ENCODE measurements at regions not wholly inside any gene's neighbourhood (a gene's known extent, or its start where the extent isn't known, plus 50 kb on each side); places are given as distances from the start of the nearest gene placed in this dataset.
A peak's percentile ranks its signal among the peaks of the same experiment; 100 is the strongest.

DNA sequence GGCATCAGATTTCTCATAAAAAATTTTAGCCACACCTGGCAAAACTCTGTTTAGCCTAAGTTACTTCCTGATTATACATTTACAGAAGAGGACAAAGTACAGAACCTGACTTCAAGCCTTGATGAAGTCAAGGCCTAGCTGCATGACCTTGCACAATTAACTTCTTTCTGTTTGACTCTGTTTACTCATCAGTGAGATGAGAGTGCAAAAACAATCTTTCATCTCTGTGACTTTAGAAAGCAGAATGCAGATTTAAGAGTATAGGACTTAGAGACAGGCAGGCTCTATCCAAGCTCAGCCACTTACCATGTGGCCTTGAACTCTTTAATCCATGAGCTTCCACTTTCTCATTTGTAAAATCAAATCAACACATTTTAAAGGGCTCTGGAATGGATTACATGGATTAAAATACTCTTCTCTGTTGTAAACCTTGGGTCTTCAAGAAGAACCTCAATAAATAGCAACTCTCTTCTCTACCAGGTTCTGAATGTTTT is 1178.9 kb downstream of the FLRT2 start (continued):
- TF ChIP-seq, protein P1, sequence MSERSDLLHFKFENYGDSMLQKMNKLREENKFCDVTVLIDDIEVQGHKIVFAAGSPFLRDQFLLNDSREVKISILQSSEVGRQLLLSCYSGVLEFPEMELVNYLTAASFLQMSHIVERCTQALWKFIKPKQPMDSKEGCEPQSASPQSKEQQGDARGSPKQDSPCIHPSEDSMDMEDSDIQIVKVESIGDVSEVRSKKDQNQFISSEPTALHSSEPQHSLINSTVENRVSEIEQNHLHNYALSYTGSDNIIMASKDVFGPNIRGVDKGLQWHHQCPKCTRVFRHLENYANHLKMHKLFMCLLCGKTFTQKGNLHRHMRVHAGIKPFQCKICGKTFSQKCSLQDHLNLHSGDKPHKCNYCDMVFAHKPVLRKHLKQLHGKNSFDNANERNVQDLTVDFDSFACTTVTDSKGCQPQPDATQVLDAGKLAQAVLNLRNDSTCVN (CRISPR knock-in tag; IDR thresholded peaks at IDR 0.05; ENCODE audit: borderline replicate concordance) = no peak
- TF ChIP-seq, protein P2, sequence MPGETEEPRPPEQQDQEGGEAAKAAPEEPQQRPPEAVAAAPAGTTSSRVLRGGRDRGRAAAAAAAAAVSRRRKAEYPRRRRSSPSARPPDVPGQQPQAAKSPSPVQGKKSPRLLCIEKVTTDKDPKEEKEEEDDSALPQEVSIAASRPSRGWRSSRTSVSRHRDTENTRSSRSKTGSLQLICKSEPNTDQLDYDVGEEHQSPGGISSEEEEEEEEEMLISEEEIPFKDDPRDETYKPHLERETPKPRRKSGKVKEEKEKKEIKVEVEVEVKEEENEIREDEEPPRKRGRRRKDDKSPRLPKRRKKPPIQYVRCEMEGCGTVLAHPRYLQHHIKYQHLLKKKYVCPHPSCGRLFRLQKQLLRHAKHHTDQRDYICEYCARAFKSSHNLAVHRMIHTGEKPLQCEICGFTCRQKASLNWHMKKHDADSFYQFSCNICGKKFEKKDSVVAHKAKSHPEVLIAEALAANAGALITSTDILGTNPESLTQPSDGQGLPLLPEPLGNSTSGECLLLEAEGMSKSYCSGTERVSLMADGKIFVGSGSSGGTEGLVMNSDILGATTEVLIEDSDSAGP (CRISPR knock-in tag; IDR thresholded peaks at IDR 0.05; ENCODE audit: borderline replicate concordance) = no peak
- TF ChIP-seq, protein P3, sequence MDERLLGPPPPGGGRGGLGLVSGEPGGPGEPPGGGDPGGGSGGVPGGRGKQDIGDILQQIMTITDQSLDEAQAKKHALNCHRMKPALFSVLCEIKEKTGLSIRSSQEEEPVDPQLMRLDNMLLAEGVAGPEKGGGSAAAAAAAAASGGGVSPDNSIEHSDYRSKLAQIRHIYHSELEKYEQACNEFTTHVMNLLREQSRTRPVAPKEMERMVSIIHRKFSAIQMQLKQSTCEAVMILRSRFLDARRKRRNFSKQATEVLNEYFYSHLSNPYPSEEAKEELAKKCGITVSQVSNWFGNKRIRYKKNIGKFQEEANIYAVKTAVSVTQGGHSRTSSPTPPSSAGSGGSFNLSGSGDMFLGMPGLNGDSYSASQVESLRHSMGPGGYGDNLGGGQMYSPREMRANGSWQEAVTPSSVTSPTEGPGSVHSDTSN (CRISPR knock-in tag; IDR thresholded peaks at IDR 0.05) = no peak
- TF ChIP-seq HMG20B (CRISPR knock-in tag; conservative IDR thresholded peaks at IDR 0.05) (peak; percentile 86), ZNF567 (CRISPR knock-in tag; IDR thresholded peaks at IDR 0.05; ENCODE audit: borderline replicate concordance) (no peak), AHR (CRISPR knock-in tag; IDR thresholded peaks at IDR 0.05) (no peak; the same call in 1 of the 2 replicates), ZNF558 (CRISPR knock-in tag; IDR thresholded peaks at IDR 0.05; ENCODE audit: borderline replicate concordance) (no peak), KAT8 (CRISPR knock-in tag; IDR thresholded peaks at IDR 0.05) (peak; percentile 83), FOSL1 (CRISPR knock-in tag; IDR thresholded peaks at IDR 0.05; ENCODE audit: borderline replicate concordance) (no peak; the same call in 1 of the 2 replicates), ZNF792 (CRISPR knock-in tag; IDR thresholded peaks at IDR 0.05) (peak; percentile 65; the same call in 1 of the 2 replicates), MLLT10 (CRISPR knock-in tag; IDR thresholded peaks at IDR 0.05) (no peak), PAF1 (CRISPR knock-in tag; IDR thresholded peaks at IDR 0.05) (no peak), ZNF3 (CRISPR knock-in tag; IDR thresholded peaks at IDR 0.05) (no peak), YY1 (IDR thresholded peaks at IDR 0.05; ENCODE audit: insufficient read depth, insufficient replicate concordance, low read depth, low read length) (no peak), NR3C1 (CRISPR knock-in tag; IDR thresholded peaks at IDR 0.05) (no peak), ZNF33B (CRISPR knock-in tag; IDR thresholded peaks at IDR 0.05) (no peak), NPAS2 (CRISPR knock-in tag; IDR thresholded peaks at IDR 0.05; ENCODE audit: borderline replicate concordance) (no peak), ZFY (CRISPR knock-in tag; IDR thresholded peaks at IDR 0.05) (0 out of 2 replicates have a peak, but pooled peaks have one; percentile 16)
- TF ChIP-seq, protein P4, sequence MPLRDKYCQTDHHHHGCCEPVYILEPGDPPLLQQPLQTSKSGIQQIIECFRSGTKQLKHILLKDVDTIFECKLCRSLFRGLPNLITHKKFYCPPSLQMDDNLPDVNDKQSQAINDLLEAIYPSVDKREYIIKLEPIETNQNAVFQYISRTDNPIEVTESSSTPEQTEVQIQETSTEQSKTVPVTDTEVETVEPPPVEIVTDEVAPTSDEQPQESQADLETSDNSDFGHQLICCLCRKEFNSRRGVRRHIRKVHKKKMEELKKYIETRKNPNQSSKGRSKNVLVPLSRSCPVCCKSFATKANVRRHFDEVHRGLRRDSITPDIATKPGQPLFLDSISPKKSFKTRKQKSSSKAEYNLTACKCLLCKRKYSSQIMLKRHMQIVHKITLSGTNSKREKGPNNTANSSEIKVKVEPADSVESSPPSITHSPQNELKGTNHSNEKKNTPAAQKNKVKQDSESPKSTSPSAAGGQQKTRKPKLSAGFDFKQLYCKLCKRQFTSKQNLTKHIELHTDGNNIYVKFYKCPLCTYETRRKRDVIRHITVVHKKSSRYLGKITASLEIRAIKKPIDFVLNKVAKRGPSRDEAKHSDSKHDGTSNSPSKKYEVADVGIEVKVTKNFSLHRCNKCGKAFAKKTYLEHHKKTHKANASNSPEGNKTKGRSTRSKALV (CRISPR knock-in tag; IDR thresholded peaks at IDR 0.05) = no peak
- TF ChIP-seq, protein P5, sequence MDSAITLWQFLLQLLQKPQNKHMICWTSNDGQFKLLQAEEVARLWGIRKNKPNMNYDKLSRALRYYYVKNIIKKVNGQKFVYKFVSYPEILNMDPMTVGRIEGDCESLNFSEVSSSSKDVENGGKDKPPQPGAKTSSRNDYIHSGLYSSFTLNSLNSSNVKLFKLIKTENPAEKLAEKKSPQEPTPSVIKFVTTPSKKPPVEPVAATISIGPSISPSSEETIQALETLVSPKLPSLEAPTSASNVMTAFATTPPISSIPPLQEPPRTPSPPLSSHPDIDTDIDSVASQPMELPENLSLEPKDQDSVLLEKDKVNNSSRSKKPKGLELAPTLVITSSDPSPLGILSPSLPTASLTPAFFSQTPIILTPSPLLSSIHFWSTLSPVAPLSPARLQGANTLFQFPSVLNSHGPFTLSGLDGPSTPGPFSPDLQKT (CRISPR knock-in tag; IDR thresholded peaks at IDR 0.05; ENCODE audit: borderline replicate concordance) = no peak
- TF ChIP-seq, protein P6, sequence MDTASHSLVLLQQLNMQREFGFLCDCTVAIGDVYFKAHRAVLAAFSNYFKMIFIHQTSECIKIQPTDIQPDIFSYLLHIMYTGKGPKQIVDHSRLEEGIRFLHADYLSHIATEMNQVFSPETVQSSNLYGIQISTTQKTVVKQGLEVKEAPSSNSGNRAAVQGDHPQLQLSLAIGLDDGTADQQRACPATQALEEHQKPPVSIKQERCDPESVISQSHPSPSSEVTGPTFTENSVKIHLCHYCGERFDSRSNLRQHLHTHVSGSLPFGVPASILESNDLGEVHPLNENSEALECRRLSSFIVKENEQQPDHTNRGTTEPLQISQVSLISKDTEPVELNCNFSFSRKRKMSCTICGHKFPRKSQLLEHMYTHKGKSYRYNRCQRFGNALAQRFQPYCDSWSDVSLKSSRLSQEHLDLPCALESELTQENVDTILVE (CRISPR knock-in tag; IDR thresholded peaks at IDR 0.05) = no peak
- TF ChIP-seq, protein P7, sequence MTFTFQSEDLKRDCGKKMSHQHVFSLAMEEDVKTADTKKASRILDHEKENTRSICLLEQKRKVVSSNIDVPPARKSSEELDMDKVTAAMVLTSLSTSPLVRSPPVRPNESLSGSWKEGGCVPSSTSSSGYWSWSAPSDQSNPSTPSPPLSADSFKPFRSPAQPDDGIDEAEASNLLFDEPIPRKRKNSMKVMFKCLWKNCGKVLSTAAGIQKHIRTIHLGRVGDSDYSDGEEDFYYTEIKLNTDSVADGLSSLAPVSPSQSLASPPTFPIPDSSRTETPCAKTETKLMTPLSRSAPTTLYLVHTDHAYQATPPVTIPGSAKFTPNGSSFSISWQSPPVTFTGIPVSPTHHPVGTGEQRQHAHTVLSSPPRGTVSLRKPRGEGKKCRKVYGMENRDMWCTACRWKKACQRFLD (CRISPR knock-in tag; IDR thresholded peaks at IDR 0.05; ENCODE audit: borderline replicate concordance) = no peak
